ENCODE measurements at regions not wholly inside any gene's neighbourhood (a gene's known extent, or its start where the extent isn't known, plus 50 kb on each side); places are given as distances from the start of the nearest gene placed in this dataset.
A peak's percentile ranks its signal among the peaks of the same experiment; 100 is the strongest.
"Not testable (repeated sequence)": the region's sequence is repeated elsewhere in the genome, so short reads cannot be mapped to it uniquely, and the experiment has no call there.

- DNase-seq, result no peak
Observed at GRCh38 chr2:155665704-155666103, 666.8 kb downstream of the NR4A2 start.

GRCh38 chr2:155663265-155663664, 669.3 kb downstream of the NR4A2 start:
- DNase-seq, result no peak

- DNase-seq, result no peak
Observed at GRCh38 chr2:155662224-155662623, 670.3 kb downstream of the NR4A2 start.

GRCh38 chr2:155653176-155653575, 679.3 kb downstream of the NR4A2 start:
- no peak for DNase-seq

- no peak for DNase-seq
Observed at GRCh38 chr2:155651851-155652250, 680.7 kb downstream of the NR4A2 start.

- DNase-seq, result no peak
Observed at GRCh38 chr2:155645791-155646190, 686.7 kb downstream of the NR4A2 start.

GRCh38 chr2:155643056-155643775, 689.3 kb downstream of the NR4A2 start:
- DNase-seq, result no peak

- DNase-seq, result no peak
Observed at GRCh38 chr2:155633887-155634570, 698.5 kb downstream of the NR4A2 start.

- DNase-seq, result no peak
Observed at GRCh38 chr2:155633060-155633839, 699.3 kb downstream of the NR4A2 start.

- DNase-seq, result no peak
Observed at GRCh38 chr2:155630760-155631159, 701.8 kb downstream of the NR4A2 start.

- DNase-seq, result no peak
Observed at GRCh38 chr2:155622443-155622842, 710.1 kb downstream of the NR4A2 start.

GRCh38 chr2:155600914-155601760, 731.4 kb downstream of the NR4A2 start:
- no peak for DNase-seq

- no peak for DNase-seq
Observed at GRCh38 chr2:155600296-155600695, 732.2 kb downstream of the NR4A2 start.

- DNase-seq, result no peak
Observed at GRCh38 chr2:155599834-155600233, 732.7 kb downstream of the NR4A2 start.

- no peak for DNase-seq
Observed at GRCh38 chr2:155583674-155584195, 748.8 kb downstream of the NR4A2 start.

GRCh38 chr2:155574941-155575340, 757.6 kb downstream of the NR4A2 start:
- DNase-seq, result no peak

GRCh38 chr2:155547571-155547970, 785.0 kb downstream of the NR4A2 start:
- DNase-seq, result no peak

GRCh38 chr2:155546721-155547555, 785.6 kb downstream of the NR4A2 start:
- peak; percentile 1 for DNase-seq

- DNase-seq, result not testable (repeated sequence)
Observed at GRCh38 chr2:155539028-155539427, 793.5 kb downstream of the NR4A2 start.

GRCh38 chr2:155528034-155528433, 804.5 kb downstream of the NR4A2 start:
- DNase-seq, result no peak

GRCh38 chr2:155525199-155525598, 807.3 kb downstream of the NR4A2 start:
- DNase-seq, result no peak

Data from left kidney (tissue), 1 donor.